T-helper 2 cell (primary cell): ENCODE measurements at regions not wholly inside any gene's neighbourhood (a gene's known extent, or its start where the extent isn't known, plus 50 kb on each side); places are given as distances from the start of the nearest gene placed in this dataset.
"Not testable (repeated sequence)": the region's sequence is repeated elsewhere in the genome, so short reads cannot be mapped to it uniquely, and the experiment has no call there.

ENCODE experiments used
- DNase-seq, 5 experiments: peaks; one replicate each; pipeline versions ENCODE4 v3.0.0 to v3.0.0-alpha.2; 2012 to 2022

DNA sequence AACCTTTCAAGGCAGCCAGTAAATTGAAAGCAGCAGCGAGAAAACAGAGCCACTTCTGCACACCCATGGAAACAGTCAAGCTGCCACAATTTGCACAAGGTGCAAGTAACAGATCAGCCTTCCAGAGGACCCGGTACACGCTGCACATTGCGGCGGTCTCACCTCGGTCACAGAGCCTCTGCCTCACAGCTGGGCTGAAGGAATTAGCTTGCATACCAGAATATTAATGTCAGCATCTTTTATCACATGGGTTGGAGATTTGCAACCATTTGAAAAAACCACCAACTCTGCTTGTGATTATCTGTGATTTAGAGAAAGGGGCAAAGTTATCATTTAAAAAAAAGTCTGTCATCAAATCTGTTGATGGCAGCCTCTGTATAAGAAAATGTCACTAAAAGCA is 330.5 kb upstream of the TCF4 start:
- DNase-seq: no peak

DNA sequence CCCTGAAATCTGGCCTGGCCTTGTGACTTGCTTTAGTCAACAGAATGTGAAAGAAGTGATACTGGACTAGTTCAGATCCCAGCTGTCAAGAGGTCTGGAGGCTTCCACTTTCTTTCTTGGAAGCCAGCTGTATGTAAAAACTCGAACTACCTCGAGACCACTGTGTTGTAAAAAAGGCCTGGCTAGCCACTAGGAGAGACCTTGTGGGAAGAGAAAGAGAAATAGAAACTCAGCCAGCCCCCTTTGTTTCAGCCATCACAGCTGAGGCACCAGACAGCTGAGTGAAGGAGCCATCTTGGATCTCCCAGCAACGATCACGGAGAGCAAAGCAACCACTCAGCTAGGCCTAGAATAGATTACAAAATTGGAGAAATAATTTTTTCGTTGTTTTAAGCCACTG is 324.9 kb upstream of the TCF4 start:
- DNase-seq: no peak

- DNase-seq: no peak
Observed at GRCh38 chr18:55912071-55912470, 324.1 kb upstream of the TCF4 start.

DNA sequence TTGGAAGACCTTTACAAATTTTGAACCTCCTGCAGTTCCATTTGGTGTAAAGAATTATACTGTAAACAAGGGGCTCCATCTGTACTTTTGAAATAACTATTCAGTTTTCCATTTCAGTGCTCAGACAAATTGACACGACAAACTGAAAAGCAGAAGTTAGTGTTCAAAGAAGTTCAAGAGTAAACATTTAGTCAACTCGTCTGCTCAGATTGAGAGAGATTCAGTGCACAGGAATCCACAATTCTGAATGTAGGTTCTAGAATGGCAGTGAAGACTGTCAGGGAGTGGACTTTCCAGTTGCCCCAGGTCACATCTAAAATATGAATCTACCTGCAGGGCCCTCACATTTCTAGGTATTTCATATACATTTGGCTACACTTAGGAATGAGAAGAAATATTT is 322.3 kb upstream of the TCF4 start:
- DNase-seq: no peak

DNA sequence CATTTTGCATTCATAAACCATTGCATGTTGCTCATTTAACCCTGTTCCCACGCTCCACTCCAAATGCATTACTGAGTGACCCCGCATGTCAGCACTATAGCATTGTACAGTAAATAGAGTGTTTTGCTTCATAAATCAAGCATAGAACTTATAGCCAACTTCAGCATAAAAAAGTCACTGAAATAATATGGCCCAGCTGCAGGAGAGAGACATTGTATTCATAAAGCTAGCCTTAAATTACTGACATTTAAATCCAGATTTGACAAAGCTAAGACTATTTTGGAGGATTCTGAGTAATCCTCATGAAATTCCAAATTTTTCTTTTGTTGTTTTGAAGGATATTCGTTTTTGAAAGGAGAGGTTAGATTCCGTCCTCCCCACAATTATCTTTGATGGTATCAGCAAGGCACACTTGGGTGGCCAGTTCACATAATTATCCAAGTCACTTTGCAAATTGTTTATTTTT is 320.9 kb upstream of the TCF4 start:
- no peak for DNase-seq

DNA sequence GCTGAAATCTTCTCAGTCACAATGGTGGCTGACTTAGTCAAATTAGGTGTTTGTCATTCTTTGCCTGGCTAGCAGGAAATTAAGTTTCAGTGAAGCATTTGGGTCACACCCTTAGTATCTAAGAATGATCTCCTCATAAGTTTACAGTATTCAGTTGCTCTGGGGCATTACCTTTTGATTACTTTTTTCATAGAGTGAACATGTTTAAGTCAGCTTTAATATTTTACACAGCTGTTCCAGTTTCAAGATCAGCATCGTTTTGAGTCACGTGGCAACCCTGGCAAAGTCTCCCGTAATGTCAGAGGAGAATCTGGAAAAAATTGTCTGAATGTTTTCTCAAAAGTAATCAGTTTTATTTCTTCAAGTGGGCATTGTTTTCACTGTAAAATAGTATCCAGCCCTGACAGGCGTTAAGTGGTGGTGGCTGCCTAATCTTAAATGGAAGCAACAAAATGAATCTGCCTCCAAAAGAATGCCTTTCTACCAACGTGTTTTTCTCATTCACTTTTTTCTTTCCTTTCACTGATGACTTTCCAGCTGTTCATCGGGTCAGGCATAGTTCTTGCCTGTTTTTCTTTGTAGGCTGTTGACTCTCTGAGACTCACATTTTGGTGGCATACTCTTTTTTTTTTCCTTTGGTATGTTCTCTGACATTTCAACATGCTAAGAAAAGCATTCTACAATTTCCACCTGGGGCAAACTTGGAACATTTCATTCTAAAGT is 319.6 kb upstream of the TCF4 start:
- DNase-seq: no peak

DNA sequence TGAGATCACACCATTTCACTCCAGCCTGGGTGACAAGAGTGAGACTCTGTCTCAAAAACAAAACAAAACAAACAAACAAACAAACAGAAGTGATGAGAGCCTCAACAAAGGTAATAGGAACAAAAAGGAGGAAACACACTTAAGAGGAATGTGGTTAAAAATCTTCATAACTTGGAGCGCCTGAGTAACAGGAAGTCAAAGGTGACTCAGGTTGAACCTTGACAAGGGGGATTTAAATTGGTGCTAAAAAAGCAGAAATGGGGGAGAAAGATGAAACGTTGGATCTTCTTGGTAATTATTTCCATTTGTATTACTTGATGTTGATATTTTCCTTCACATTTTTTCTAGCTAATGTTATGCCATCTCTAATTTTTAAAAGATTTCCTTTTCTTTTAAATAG is 318.5 kb upstream of the TCF4 start:
- no peak for DNase-seq

DNA sequence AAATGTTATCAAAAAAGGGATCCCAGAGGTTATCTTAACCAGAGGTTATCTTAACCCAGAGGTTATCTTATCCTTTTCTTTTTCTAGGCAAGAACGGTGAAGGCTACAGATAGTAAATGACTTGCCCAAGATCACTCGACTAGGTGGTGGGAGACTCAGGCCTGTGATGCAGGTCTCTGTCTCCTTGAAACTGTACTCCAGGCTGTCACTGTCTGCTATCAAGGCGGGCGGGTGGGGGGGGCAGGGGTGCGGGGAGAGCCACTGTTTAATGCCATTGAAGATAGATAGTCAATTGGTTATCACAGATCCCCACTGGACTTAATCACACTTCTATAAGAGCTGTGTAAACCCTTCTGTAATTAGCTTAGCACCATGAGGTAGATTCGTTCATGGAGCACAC is 315.9 kb upstream of the TCF4 start:
- DNase-seq: no peak

GRCh38 chr18:55900380-55900779 is 312.4 kb upstream of the TCF4 start:
- no peak for DNase-seq

- DNase-seq: no peak
Observed at GRCh38 chr18:55897091-55897689, 309.2 kb upstream of the TCF4 start.

GRCh38 chr18:55893948-55894347 is 306.0 kb upstream of the TCF4 start:
- no peak for DNase-seq

DNA sequence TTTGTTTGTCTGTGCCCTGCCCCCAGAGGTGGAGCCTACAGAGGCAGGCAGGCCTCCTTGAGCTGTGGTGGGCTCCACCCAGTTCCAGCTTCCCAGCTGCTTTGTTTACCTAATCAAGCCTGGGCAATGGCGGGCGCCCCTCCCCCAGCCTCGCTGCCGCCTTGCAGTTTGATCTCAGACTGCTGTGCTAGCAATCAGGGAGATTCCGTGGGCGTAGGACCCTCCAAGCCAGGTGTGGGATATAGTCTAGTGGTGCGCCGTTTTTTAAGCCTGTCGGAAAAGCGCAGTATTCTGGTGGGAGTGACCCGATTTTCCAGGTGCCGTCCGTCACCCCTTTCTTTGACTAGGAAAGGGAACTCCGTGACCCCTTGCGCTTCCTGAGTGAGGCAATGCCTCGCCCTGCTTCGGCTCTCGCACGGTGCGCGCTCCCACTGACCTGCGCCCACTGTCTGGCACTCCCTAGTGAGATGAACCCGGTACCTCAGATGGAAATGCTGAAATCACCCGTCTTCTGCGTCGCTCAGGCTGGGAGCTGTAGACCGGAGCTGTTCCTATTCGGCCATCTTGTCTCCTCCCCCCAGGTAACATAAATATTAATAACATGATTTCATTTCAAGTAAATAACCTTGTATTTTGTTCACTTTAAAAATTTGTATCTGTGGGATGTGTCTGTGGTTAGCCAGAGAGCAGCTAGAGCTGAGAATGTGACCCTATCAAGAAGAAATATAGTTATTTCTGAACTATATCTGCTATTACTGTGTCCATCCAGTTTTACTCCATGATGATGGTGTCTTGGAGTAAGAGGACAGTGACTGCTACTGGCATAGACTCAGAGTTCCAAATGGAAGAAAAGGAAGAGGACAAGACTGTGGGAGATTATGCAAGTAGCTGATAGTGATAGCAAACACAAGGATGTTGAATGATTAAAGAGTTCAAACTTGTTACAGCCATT is 305.1 kb upstream of the TCF4 start:
- DNase-seq: not testable (repeated sequence)

- no peak for DNase-seq
Observed at GRCh38 chr18:55886886-55887285, 298.9 kb upstream of the TCF4 start.

DNA sequence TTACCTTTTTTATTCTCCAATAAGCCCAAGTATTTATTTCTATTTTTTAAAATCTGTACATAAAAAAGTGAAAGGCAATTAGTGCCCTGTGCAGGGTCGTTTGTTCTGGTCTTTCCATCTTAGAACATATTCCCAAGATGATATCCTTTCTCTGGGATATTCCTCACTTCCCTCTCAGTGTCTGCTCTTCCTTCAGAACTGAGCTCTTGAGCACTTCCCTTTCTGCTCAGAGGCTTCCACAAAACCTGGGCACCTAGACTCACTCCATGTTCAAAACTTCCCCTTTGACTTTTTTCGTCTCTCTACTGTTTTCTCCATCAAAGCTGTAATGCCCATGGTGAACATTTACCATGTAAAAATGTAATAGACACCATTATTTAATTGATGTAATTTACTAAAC is 296.5 kb upstream of the TCF4 start:
- no peak for DNase-seq

DNA sequence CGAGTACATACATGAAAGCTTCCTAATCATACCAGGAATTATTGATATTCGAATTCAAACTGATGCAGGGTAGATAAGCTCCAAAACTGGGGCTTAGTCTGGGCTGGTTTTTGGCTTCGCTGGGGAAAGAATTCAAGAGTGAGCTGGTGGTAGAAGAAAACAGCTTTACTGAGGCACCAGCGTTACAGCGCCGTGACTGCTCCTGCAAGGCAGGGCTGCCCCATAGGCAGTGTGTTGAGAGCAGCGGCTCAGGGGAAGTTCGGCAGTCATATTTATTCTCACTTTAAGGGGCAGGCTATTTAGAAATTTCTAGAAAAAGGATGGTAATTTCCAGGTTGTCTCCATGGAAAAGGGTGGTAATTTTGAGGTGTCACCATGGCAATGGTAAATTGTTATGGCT is 292.6 kb upstream of the TCF4 start:
- no peak for DNase-seq

- DNase-seq: no peak
Observed at GRCh38 chr18:55879331-55879730, 291.3 kb upstream of the TCF4 start.

DNA sequence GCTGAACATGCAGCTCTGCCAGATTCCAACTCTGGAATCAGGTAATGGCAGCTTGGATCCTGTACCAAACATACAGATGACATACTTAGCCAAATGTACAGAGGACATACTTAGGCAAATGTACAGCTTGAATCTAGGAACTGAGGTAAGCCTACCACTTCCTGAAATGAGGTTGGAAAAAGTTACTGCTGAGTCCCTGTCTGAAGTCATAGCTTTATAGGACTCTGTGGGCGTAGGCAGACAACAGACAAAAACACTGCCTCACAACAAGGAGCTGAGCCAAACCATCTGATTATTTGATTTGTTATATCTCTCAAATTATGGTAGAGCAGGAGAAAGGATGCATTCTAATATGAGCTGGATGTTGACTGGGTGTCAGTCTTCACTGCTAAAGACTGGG is 290.2 kb upstream of the TCF4 start:
- no peak for DNase-seq

- no peak for DNase-seq
Observed at GRCh38 chr18:55877321-55877720, 289.3 kb upstream of the TCF4 start.

DNA sequence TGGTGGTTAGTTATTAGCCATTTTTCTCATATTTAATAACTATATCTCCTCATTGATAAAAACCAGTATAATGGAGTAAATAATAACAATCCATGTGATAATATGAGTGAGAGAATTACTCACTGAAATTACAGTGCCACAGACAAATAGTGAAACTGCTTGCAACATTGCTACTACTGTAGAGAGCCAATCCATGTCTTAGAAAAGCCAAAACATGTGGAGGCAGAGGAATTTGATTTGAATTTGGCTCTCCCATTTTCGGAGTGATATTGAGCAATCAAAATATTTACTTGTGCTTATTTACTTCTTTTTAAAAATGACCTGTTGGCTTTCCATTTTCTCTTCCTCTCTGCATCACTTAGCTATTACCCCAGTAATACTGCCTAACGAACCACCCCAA is 288.3 kb upstream of the TCF4 start:
- DNase-seq: no peak

DNA sequence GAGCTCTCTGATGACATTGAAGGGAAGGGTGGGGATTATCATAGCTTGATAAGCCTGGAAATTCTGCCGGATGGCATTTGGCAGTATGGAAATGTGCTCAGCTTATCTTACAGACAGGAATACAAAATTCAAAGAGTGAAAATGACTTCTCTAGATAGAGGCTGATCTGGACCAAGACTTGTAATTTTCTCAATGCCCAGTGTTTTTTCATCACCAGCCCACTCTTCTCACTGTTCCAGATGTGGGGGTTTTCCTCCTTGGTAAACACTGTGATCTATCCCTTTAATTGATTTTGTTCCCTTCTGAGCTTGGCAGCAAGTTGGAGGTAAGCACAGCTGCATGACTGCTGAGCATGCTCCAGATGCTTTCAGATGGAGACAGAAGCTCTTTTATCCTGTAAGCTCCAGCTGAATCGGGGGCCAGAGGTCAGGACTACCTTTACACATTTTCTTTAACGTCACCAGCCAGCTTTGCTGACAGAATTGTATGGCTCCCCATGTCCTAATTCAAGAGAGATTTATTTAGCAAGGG is 287.4 kb upstream of the TCF4 start:
- DNase-seq: no peak

- DNase-seq: no peak
Observed at GRCh38 chr18:55869556-55870501, 281.8 kb upstream of the TCF4 start.

- no peak for DNase-seq
Observed at GRCh38 chr18:55868909-55869308, 280.9 kb upstream of the TCF4 start.
